ENCODE measurements at regions not wholly inside any gene's neighbourhood (a gene's known extent, or its start where the extent isn't known, plus 50 kb on each side); places are given as distances from the start of the nearest gene placed in this dataset.
"Not testable (repeated sequence)": the region's sequence is repeated elsewhere in the genome, so short reads cannot be mapped to it uniquely, and the experiment has no call there.

DNA sequence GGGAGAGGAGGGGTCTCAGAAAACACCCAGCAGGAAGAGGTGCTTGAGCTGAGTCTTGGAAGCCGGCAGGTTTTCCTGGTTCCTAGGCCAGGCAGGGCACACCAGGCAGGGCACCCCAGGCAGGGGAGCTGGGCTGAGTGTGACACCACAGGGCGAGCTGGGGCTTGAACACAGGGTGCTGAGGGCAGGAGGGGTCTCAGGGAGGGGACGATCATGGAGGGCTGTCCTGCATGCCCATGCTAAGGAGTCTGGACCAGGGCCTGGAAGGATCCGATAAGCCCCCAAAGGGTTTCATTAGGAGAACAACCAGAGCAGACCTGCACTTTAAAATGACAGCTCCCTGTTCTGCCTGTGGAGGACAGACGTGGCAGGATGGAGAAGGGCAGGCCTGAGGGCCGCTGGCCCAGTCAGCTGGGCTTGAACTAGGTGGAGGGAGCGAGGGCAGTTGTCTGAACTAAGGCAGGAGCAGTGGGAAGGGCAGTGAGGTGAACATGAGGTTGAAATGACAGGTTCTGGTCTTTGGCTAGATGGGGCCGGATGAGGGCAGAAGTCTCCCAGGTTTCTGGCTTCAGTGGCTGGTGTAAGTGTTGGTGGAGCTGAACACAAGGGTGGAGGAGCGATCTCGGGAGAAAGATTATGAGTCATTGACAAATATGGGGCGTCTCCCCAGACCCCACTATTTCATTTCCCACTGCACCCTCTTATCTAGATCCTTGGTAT is 171.0 kb upstream of the PZP start:
- DNase-seq (ENCODE audit: low read depth in 4 of 4, low spot score in 2 of 4) = no peak

DNA sequence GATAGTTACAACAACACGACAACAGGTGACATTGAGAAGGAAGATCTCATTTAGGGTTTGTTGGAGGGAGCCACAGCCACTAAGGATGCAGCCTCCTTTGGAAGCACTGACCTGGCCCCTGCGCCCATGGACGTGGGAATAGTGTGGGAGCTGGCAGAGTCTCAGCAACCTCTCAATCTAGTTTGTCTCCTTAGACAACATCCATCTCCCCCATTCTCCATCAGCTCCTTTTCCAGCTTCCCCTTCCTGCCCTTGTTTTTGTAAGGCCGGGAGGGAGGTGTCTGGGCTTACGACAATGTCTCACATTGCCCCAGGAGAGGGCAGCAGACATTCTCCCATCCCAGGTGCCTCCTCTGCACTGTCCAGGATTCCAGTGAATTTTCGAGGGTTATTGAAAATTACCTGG is 170.2 kb upstream of the PZP start:
- no peak for DNase-seq (ENCODE audit: low read depth in 4 of 4, low spot score in 2 of 4)

DNA sequence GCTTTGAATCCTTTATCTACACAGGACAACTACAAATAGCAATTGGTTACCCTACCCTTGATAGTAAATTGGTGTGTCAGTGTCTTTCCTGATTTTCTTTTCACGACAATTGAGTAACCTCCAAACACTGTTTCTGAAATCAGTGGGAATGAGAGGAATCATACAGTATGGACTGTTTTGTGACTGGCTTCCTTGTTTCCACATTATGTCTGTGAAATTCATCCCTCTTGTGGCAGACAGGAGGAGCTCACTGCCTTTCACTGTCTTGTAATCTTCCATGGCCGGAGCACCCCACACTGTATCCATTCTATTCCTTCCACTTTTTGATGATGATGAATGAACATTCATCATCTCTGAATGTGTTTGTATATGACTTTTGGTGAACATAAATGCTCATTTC is 164.0 kb upstream of the PZP start:
- DNase-seq (ENCODE audit: low read depth in 4 of 4, low spot score in 2 of 4) = no peak

DNA sequence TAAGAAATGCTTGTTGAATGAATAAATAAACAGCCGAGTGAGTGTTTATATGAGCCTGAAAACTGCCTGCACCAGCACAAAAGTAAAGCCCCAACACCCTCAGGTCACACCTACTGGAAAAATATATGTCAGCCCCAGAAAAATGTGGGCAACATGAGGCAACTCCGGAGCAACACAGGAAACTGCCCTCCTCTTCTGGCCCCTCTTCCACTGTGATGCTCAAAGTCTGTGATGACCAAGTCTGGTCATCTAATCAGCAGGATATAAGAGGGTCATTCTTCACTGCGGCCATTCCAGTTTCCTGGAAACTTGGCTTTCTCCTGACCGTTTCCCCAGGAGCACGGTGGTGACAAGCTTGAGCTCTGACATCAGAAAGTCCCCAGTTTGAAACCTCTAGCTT is 159.6 kb upstream of the PZP start:
- DNase-seq (ENCODE audit: low read depth in 4 of 4, low spot score in 2 of 4) = no peak

DNA sequence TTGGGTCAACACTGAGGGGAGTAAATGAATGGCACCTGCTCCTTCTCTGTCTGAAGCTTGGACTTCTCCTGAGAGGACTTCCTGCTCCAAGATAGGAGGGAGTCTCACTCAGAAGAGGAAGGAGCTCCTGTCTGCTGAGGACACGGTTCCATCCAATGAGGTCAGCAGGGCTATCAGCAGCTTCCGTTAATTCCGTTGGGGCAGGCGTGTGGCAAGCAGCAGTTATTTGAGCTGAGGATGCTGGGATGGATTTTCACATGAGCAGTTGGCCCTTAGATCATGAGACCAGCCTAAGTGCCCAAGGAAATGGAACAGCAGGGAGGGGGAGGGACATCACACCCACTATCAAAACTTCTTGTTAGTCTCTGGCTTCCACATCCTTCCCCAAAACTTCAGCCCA is 159.0 kb upstream of the PZP start:
- DNase-seq (ENCODE audit: low read depth in 4 of 4, low spot score in 2 of 4) = no peak

DNA sequence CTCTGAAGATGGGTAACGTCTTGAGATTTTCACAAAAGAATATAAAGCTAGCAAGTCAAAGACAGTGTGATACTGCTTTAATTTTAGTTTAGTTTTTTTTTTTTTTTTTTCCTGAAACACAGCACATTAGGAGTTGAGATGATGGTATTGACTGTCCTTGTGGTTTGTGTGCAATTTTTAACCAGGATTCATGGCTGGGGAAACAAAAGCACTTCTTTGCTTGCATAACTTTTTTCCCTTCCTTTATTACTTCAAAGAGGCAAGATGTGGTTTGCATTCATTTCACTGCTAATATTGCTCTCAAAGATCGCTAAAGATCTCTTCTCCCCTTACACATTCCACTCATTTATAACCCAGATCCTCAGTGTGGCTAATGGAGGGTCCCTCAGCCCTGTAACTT is 157.1 kb upstream of the PZP start:
- no peak for DNase-seq (ENCODE audit: low read depth in 4 of 4, low spot score in 2 of 4)

DNA sequence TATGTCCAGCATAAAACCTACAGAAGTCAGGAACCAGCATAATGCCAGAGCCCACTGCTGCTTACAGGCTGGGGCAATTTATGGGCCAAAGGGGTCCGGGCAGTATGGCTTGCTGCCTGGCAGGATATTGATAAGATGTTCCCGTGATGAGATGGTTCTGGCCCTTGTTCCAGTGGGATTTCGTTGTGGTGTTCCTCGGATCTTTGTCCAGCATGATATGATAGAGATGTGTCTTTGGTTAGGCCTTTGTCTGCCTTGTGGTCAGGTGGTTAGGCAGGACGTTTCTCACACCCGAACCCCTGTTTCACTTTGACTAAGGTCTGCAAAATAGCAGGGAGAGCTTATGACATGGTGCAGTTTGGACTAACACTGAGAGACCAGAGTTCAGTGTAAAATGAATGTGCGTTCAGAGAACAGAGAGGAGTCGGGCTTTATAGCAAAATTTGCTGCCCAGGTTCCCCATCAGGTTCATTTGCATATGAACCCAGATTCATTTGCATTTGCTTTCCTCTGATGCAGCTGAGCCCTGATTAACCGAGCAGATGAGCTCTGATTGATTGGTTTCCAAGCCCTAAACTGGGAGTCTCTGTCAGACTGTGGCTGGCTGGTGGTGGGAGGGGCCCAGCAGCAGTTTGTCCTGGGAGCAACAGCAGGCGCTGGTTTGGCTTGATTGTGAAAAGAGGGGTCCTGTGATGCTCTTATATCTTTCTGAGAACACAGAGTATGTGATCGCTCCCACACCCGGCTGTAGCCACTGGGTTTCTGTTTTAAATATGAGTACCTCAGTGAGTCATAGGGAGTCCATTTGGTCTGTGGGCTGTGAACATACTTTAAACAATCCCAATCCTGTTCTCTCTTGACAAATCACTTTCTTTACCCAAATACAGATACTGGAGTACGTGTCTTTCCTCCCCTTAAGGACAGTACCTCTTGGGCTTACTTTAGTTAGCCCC is 156.3 kb upstream of the PZP start:
- no peak for DNase-seq (ENCODE audit: low read depth in 4 of 4, low spot score in 2 of 4)

DNA sequence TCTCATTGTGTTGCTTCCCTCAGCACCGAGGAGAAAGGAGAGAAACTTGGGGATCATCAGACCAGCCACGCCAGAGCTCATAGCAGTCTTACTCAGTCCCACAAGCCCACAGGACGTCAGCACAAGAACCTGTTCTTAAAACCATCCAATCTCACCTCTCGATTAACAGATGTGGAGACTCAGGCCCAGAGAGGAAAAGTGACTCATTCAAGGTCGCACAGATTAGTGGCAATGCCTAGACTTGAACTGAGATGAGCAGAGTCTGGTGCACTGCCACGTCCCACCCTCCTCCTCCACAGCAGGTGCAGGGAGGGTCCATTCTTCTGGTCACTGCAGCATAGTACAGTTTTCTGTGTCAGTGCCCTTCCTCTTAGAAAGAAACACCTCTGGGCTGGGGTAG is 154.9 kb upstream of the PZP start:
- no peak for DNase-seq (ENCODE audit: low read depth in 4 of 4, low spot score in 2 of 4)

DNA sequence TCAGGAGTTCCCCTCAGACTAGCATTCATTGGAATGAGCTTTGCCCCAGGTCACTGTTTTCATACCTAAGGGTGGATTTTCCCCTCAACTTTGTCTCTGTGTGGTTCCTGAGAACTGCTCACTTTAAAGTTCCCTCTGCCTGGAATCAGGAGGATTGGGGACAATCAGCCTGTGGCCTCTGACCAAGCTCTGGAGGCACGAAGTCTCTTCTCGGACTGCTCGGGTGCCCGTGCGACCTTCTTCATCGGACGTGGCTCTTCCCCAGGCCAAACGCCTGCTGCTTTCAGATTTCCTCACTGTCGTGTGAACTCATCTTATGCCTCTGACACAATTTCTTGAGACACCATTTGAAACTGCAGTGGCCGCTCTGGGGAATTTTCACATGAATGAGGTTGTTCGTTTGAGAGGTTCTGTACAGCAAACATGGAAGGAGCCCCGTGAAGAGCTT is 153.7 kb upstream of the PZP start:
- DNase-seq (ENCODE audit: low read depth in 4 of 4, low spot score in 2 of 4) = no peak

DNA sequence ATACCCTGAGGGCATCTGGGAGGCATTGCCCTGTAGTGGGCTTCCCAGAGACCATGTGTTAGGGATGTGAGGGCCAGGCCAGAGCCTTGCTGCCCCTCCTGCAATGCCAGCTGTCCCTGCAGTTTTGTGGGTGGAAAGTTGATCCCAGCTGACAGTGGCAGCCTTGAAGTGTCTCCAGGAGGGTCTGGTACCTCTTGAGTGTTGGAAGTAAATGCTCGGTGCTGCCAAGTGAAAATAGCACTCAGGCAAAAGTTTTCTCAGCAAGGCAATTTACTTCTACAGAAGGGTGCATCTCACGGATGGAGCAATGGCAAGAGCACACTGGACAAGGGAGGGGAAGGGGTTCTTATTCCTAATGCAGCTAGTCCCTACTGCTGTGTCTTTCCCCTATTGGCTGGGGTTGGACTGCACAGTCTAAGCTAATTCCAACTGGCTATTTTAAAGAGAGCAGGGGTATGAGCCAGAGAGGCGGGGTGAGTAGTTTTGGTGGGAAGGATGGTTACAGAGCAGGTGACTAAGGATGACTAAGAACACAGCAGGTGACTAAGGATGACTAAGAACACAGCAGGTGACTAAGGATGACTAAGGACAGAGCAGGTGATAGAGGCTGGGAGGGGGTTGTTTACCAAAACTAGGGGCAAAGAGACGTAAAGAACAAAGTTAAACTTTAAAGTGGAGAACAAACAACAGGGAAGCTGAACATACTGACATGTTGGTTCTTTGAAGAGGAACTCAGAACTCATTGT is 146.0 kb upstream of the PZP start:
- DNase-seq (ENCODE audit: low read depth in 4 of 4, low spot score in 2 of 4) = not testable (repeated sequence)

DNA sequence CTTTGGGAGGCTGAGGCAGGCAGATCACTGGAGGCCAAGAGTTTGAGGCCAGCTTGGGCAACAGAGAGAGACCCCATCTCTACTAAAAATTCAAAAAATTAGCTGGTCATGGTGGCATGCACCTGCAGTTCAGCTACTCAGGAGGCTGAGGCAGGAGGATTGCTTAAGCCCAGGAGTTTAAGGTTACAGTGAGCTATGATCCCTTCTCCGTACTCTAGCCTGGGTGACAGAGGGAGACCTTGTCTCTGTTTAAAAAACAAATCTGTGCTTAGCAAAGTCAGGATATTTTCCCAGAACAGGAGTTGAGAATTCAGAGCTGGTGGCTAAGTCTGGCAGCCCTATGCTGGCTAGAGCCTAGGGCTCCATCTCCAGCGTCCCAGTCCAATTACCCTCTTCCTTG is 142.9 kb upstream of the PZP start:
- DNase-seq (ENCODE audit: low read depth in 4 of 4, low spot score in 2 of 4) = no peak

DNA sequence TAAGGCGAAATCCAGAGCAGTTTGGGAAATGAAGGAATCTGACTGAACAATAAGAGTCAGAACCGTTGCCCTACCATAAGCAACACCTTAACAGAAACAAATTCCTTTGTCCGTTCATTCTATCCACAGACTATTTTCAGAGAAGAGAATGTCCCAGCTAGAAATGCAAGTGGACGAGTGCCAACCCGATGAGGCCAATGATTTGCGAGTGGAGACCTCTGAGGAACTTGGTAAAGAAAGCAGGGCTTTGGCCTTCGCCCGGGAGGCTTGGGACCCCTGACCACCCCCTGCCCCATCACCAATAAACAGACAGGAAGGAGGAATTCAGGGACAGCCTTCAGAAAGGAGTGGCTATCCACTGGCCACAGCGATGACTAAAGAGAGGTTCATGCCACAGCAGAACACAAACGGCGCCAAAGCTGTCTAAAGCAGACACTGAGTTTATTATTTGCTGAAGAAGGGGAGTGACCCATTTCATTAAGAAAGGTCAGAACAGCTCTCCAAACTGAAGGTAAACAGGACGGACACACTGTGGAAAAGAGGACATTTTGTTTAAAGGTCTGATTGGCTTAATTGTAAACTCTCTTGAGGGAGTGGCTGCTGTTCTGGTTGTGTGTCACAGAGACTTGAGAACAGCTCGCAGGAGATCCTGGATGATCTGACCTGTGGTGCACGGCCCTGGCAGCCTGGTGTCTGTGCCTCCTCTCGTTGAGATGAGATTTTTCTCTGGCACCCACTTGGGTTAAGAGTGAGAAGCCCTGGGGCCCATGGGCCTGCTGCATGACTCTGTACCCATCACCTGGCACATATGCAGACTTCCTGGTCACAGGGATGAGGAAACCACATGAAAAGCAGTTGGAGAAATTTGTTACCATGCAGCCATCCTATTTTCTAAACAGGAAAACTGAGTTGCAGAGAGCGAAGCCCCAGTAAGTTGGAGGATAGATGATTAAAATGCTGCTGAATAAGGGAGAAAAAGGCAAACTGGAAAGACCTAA is 142.0 kb upstream of the PZP start:
- no peak for DNase-seq (ENCODE audit: low read depth in 4 of 4, low spot score in 2 of 4)

DNA sequence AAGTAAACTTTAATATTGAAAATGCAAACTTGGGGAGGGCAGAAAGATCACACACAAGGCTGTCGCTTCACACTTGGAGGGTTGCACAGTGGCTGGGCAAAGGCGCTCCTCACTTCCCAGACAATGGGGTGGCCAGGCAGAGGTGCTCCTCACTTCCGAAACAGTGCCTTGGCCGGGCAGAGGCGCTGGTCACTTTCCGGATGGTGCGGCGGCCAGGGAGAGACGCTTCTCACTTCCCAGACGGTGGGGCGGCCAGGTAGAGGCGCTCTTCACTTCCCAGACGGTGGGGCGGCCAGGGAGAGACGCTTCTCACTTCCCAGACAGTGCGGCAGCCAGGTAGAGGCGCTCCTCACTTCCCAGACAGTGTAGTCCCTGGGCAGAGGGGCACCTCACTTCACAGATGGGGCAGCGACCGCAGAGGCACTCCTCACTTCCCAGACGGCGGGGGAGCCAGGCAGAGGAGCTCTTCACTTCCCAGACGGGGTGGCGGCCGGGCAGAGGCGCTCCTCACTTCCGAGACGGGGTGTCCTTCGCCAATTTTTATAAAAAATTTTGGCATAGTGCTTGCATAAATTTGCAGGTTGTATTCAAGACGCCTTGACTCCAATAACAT is 140.8 kb upstream of the PZP start:
- no peak for DNase-seq (ENCODE audit: low read depth in 4 of 4, low spot score in 2 of 4)

DNA sequence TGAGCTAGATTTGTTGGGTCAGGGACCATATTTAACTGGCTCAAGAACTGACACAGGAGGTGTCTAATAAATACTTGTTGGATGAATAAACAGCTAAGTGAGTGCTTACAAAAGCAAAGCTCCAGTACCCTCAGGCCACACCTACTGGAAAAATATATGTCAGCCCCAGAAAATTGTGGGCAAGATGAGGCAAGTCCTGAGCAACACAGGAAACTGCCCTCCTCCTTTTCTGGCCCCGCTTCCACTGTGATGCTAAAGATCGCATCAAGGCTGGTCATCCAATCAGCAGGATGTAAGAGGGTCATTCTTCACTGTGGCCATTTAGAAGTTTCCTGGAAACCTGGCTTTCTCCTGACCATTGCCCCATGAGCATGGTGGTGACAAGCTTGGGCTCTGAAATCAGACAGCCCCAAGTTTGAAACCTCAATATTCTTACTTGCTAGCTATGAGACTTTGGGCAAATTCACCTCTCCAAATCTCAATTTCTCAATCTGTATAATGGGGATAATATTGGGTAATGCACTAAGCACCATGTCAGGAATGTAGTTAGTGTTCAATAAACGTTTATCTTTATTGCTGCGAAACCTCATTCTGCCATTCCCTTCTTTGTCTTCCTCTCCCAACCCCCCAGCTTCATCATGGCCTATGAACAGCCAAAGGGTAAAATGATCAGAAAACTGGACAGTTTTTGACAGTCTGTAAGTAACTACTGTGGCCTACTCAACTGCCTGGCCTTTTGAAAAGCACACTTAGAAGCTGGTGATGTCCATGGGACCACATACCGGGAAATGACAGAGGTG is 139.3 kb upstream of the PZP start:
- DNase-seq (ENCODE audit: low read depth in 4 of 4, low spot score in 2 of 4) = no peak

DNA sequence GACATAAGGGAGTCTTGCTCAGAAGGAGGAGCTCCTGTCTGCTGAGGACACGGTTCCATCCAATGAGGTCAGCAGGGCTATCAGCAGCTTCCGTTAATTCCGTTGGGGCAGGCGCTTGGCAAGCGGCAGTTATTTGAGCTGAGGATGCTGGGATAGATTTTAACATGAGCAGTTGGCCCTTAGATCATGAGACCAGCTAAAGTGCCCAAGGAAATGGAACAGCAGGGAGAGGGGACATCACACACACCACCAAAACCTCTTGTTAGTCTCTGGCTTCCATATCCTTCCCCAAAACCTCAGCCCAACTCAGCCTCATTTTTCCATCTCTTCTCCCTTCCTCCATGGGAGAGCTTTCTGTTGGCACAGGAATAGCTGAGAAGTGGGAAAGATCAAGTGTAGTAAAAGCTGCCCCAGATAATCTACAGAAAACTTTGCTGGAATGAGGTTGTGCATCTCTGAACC is 138.7 kb upstream of the PZP start:
- DNase-seq (ENCODE audit: low read depth in 4 of 4, low spot score in 2 of 4) = no peak

DNA sequence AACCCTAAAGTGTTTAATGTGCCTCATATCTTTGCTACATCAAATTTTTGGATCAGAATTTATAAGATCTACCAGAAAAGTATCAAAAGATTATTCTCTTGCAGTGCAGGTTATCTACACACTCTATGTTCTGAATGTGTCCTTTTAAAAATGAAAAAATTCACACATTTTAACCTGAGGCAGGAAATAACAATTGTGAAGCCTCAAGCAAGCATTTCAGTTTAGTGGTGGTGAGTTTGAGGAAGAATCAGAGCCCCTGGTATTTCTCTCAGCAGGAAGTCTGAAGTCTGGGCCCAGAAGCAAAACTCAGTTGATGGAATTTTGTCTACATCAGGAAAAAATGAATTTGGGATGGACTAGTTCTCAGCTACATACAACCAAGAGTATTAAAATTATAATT is 137.0 kb upstream of the PZP start:
- no peak for DNase-seq (ENCODE audit: low read depth in 4 of 4, low spot score in 2 of 4)

DNA sequence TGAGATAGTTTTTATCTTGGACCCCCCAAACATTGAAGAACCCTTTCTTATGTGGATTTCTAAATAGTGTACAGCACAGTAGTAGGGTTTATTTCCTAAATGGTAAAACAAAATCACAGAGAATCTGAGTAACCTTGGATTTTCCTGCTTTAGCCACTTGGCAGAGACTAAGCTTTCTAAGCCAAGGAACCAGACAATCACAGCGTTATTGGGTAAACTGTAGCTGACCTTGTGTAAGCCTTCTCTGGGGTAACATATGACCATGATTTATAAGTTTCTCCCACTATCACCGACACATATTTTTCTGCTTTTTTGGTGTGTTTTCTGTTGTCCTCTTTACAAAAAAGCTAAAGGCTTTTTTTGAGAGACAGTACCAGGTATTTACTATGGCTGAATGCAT is 136.3 kb upstream of the PZP start:
- no peak for DNase-seq (ENCODE audit: low read depth in 4 of 4, low spot score in 2 of 4)

DNA sequence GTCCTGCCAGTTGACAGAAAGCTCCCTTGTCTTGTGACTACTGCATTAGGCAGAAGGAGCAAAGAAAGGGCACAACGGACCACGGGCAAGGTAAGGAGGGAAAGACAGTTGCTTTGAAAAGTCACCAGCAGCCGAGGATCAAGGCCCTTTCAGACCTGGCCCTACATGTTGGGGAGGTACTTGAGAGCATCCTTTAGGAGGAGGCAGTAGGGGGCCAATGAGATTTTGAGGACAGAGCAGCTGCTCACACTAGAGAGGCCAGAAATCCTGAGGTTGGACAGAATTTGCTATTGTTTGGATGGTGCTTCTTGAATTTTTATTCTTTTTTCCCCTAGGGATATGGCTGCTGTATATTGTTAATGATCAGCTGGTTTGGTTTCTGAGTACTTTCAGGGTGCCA is 135.5 kb upstream of the PZP start:
- no peak for DNase-seq (ENCODE audit: low read depth in 4 of 4, low spot score in 2 of 4)

Measured in left renal cortex interstitium (tissue), 4 donors.